ENCODE measurements at regions not wholly inside any gene's neighbourhood (a gene's known extent, or its start where the extent isn't known, plus 50 kb on each side); places are given as distances from the start of the nearest gene placed in this dataset.

DNA sequence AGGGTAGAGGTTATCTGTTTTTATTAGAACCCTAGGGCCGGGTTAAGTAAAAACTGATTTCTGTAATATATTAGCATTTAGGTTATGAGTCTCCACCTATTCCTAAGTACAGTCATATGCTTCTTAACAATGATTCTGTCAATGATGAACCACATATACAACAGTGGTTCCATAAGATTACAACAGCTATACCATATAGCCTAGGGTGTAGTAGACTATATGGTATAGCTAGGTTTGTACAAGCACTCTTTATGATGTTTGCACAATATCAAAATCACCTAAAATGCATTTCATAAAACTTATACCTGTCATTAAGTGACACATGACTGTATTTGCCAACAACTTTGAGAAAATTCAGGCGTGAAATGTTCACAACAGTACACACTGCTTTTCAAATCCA is 110.6 kb downstream of the RPL10L start:
- TF ChIP-seq, protein P1, sequence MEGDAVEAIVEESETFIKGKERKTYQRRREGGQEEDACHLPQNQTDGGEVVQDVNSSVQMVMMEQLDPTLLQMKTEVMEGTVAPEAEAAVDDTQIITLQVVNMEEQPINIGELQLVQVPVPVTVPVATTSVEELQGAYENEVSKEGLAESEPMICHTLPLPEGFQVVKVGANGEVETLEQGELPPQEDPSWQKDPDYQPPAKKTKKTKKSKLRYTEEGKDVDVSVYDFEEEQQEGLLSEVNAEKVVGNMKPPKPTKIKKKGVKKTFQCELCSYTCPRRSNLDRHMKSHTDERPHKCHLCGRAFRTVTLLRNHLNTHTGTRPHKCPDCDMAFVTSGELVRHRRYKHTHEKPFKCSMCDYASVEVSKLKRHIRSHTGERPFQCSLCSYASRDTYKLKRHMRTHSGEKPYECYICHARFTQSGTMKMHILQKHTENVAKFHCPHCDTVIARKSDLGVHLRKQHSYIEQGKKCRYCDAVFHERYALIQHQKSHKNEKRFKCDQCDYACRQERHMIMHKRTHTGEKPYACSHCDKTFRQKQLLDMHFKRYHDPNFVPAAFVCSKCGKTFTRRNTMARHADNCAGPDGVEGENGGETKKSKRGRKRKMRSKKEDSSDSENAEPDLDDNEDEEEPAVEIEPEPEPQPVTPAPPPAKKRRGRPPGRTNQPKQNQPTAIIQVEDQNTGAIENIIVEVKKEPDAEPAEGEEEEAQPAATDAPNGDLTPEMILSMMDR (IDR thresholded peaks at IDR 0.05; ENCODE audit: low read depth, low read length, poor library complexity, severe bottlenecking), result no peak
- TF ChIP-seq EZH2phosphoT487 (IDR thresholded peaks at IDR 0.05; ENCODE audit: borderline replicate concordance, low read length), result no peak
